Panc1 (cell line): ENCODE measurements at regions not wholly inside any gene's neighbourhood (a gene's known extent, or its start where the extent isn't known, plus 50 kb on each side); places are given as distances from the start of the nearest gene placed in this dataset.

Experiments
- CTCF ChIP-seq: fragments of 450-650 bp; IDR thresholded peaks from 2 replicates; pipeline ENCODE4 v1.5.1; 2017; ENCODE audit warnings: mild to moderate bottlenecking
- POLR2AphosphoS5 ChIP-seq: IDR thresholded peaks from 2 replicates; pipeline ENCODE4 v1.6.1; 2012; ENCODE audit warnings: mild to moderate bottlenecking, low read depth, low read length, moderate library complexity
- REST ChIP-seq, 2 experiments: IDR thresholded peaks; 2 replicates each; pipeline ENCODE4 v1.6.1; 2011 to 2012; ENCODE audit warnings: low read depth in 2 of 2, control low read depth in 1 of 2, low read length in 1 of 2, mild to moderate bottlenecking in 1 of 2, moderate library complexity in 1 of 2; ENCODE audit not compliant: insufficient read depth in 1 of 2
- TCF7L2 ChIP-seq: IDR thresholded peaks from 2 replicates; pipeline ENCODE4 v1.6.1; 2011; ENCODE audit warnings: mild to moderate bottlenecking, low read depth, low read length, inconsistent platforms

- TF ChIP-seq CTCF (no peak), TCF7L2 (no peak), POLR2AphosphoS5 (no peak), REST (IDR thresholded peaks at IDR 0.05; ENCODE audit: insufficient read depth in 1 of 2, low read depth in 2 of 2, low read length in 1 of 2) (no peak)
Observed at GRCh38 chr12:75728826-75729225, 217.4 kb upstream of the KRR1 start.
